Transverse colon (tissue), 4 donors: ENCODE measurements at regions not wholly inside any gene's neighbourhood (a gene's known extent, or its start where the extent isn't known, plus 50 kb on each side); places are given as distances from the start of the nearest gene placed in this dataset.

Experiments used
- DNase-seq: peaks from one replicate; pipeline ENCODE4 v3.0.0-alpha.2; 2019
- H3K27ac ChIP-seq, 4 donors: fragments of 200-600 bp; sonication (generic); 2 replicates each; pipeline ENCODE4 v1.5.1; 2016 to 2018; ENCODE audit warnings: inconsistent platforms in 4 of 4
- H3K27me3 ChIP-seq: fragments of 200-600 bp; sonication (generic); 2 replicates; pipeline ENCODE4 v1.5.1; 2017; ENCODE audit warnings: inconsistent platforms
- H3K36me3 ChIP-seq, 4 donors: fragments of 200-600 bp; sonication (generic); 2 replicates each; pipeline ENCODE4 v1.5.1; 2017 to 2019; ENCODE audit warnings: inconsistent platforms in 4 of 4
- H3K4me1 ChIP-seq, 4 donors: fragments of 200-600 bp; sonication (generic); 2 replicates each; pipeline ENCODE4 v1.5.1; 2017 to 2020; ENCODE audit warnings: inconsistent platforms in 4 of 4
- H3K4me3 ChIP-seq, 4 donors: fragments of 200-600 bp; sonication (generic); 1 replicate in 1 of 4; 2 replicates in 3 of 4; pipeline versions ENCODE4 v1.5.1 to v1.6.1; 2017 to 2019; ENCODE audit warnings: inconsistent platforms in 4 of 4
- H3K9me3 ChIP-seq, 2 donors: fragments of 200-600 bp; sonication (generic); 2 replicates each; pipeline ENCODE4 v1.5.1; 2017 to 2019; ENCODE audit warnings: inconsistent platforms in 2 of 2
- EP300 ChIP-seq: sonication (generic); formaldehyde crosslinking; IDR thresholded peaks from one replicate; pipeline ENCODE4 v1.6.1; 2017; ENCODE audit warnings: antibody characterized with exemption, low read depth
- POLR2A ChIP-seq: fragments of 450-650 bp; IDR thresholded peaks from one replicate; pipeline ENCODE4 v1.6.1; 2016; ENCODE audit warnings: antibody characterized with exemption, mild to moderate bottlenecking, moderate library complexity
- POLR2AphosphoS5 ChIP-seq, 3 donors: sonication (generic); formaldehyde crosslinking; IDR thresholded peaks; one replicate each; pipeline ENCODE4 v1.6.1; 2016; ENCODE audit warnings: antibody characterized with exemption in 3 of 3
- WGBS, 2 donors: methylation state at CpG; one replicate each; pipeline ENCODE4 v1.1.5; 2018; ENCODE audit warnings: low coverage in 1 of 2; 5-methylcytosine and 5-hydroxymethylcytosine counted together
- in situ Hi-C, 4 donors: fragments of 200-750 bp; cut with MboI; loops; one replicate each; pipeline versions ENCODE4 v1.15.0 to v1.15.1; 2017; ENCODE audit warnings: low sequenced_read_pairs in 3 of 4, low pct_ligation_motif_present in 1 of 4, low pct_unique_long_range_greater_than_20kb in 1 of 4
- intact Hi-C: fragments of 100-400 bp; cut with DNase I; formaldehyde crosslinking; loops from one replicate; pipeline ENCODE4 v1.15.1; 2023; ENCODE audit warnings: low total_unique reads
- TF ChIP-seq, protein P1 (sequence below), 5 experiments: fragments of 200-600 bp in 3 of 5; fragments of 450-650 bp in 2 of 5; sonication (generic) in 3 of 5; IDR thresholded peaks; 1 replicate in 2 of 5; 2 replicates in 3 of 5; pipeline ENCODE4 v1.5.1; 2016 to 2017; ENCODE audit warnings: antibody characterized with exemption in 5 of 5, inconsistent platforms in 3 of 5, mild to moderate bottlenecking in 2 of 5, moderate library complexity in 1 of 5

DNA sequence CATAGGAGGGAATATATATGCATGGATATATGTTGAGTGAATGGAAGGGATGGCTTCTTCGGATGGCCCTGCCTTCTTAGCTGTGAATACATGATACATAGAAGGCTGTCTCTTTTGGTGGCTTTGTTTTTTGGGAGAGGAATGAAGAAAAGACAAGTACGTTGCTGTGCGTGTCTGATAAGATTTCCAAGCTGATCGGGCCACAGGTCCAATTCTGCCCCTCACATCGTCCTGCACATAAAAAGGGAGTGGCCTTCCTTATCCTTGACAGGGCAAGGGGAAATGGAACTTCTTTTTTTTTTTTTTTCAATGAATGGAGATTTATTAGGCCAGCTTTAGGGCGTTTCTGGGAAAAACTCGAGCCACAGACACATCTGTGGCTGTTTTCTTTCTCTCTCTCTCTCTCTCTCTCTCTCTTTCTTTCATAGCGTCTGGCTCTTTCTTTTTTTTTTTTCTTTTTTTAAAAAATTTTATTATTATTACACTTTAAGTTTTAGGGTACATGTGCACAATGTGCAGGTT lies 103.8 kb upstream of the SPATA13 start:
- in situ Hi-C loops (loop anchor here in 3 of 4 donors (5.0 to 10.0 kb wide), 3 partner anchors 158 to 168 kb away; no protein-coding TSS in a partner anchor), intact Hi-C loops (no loop called here)
- no peaks in the 10 kb centered on the region for H3K27me3 ChIP-seq
- no peaks in the 10 kb centered on the region for H3K36me3 ChIP-seq
- WGBS, 2 donors, result 50 to 63% methylated on average over 2 to 8 of the region's 8 CpGs
- TF ChIP-seq POLR2AphosphoS5 (IDR thresholded peaks at IDR 0.05), result no peak
- no peak for TF ChIP-seq POLR2A
- TF ChIP-seq EP300, result no peak
- TF ChIP-seq, protein P1, sequence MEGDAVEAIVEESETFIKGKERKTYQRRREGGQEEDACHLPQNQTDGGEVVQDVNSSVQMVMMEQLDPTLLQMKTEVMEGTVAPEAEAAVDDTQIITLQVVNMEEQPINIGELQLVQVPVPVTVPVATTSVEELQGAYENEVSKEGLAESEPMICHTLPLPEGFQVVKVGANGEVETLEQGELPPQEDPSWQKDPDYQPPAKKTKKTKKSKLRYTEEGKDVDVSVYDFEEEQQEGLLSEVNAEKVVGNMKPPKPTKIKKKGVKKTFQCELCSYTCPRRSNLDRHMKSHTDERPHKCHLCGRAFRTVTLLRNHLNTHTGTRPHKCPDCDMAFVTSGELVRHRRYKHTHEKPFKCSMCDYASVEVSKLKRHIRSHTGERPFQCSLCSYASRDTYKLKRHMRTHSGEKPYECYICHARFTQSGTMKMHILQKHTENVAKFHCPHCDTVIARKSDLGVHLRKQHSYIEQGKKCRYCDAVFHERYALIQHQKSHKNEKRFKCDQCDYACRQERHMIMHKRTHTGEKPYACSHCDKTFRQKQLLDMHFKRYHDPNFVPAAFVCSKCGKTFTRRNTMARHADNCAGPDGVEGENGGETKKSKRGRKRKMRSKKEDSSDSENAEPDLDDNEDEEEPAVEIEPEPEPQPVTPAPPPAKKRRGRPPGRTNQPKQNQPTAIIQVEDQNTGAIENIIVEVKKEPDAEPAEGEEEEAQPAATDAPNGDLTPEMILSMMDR (IDR thresholded peaks at IDR 0.05), result no peak
- no peak for DNase-seq
- H3K4me1 ChIP-seq, result peaks cover 5 to 10% (median 7%) of the 10 kb centered on the region in 4 donors
- H3K9me3 ChIP-seq, result no peaks in the 10 kb centered on the region
- no peak overlapping the region for H3K27ac ChIP-seq
- no peak overlapping the region for H3K4me3 ChIP-seq

DNA sequence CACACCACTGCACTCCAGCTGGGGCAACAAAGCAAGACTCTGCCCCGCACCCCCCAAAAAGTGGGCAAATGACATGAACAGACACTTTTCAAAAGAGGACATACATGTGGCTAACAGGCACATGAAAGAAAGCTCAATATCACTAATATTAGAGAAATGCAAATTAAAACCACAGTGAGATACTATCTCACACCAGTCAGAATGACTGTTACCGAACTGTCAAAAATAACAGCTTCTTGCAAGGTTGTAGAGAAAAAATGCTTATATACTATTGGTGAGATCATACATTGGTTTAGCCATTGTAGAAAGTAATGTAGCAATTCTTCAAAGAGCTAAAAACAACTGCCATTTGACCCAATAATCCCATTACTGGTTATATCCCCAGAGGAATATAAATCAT lies 99.5 kb upstream of the SPATA13 start:
- intact Hi-C loops (loop anchor here (5.0 kb wide), 1 partner anchor 166 kb away; no protein-coding TSS in a partner anchor), in situ Hi-C loops (no loop called here)
- no peaks in the 10 kb centered on the region for H3K36me3 ChIP-seq
- H3K27ac ChIP-seq, result no peak overlapping the region
- no peaks in the 10 kb centered on the region for H3K4me1 ChIP-seq
- DNase-seq, result no peak
- no peaks in the 10 kb centered on the region for H3K9me3 ChIP-seq
- 52 to 71% methylated on average over 1 to 2 of the region's 2 CpGs for WGBS, 2 donors
- no peak overlapping the region for H3K4me3 ChIP-seq
- TF ChIP-seq POLR2AphosphoS5 (IDR thresholded peaks at IDR 0.05) (no peak), EP300 (no peak), POLR2A (no peak)
- TF ChIP-seq, protein P1 (IDR thresholded peaks at IDR 0.05), result no peak
- no peaks in the 10 kb centered on the region for H3K27me3 ChIP-seq

DNA sequence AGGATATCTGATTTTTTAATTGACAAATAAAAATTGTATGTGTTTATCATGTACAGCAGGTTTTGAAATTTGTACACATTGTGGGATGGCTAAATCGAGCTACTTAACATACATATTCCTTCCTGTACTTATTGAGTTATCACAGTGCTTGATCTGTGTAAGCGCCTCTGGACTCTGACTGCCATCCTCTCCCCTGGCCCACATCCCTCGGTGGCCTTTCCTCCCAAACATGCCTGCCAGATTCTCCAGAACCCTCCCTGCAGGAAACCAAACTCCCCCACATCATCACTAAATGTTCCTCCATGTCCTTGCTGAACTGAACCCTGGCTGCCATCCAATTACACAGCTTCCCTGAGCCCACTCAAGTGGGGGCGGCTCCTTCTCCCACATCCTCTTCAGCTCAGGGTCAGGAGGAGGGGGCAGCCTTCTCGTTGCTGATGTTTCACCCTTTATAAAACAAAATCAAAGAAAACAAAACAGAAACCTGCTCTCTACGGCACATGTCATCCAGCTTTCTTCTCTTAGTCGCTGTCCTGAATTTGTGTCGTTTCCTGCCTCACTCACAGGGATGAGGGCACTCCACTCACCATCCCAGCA lies 97.1 kb upstream of the SPATA13 start:
- TF ChIP-seq POLR2A (no peak), POLR2AphosphoS5 (IDR thresholded peaks at IDR 0.05) (no peak), EP300 (no peak)
- TF ChIP-seq, protein P1 (IDR thresholded peaks at IDR 0.05), result no peak
- Histone ChIP-seq H3K4me1 (no peaks in the 10 kb centered on the region), H3K27ac (no peak overlapping the region), H3K27me3 (no peaks in the 10 kb centered on the region), H3K9me3 (no peaks in the 10 kb centered on the region), H3K4me3 (no peak overlapping the region), H3K36me3 (no peaks in the 10 kb centered on the region)
- 31 to 60% methylated on average over 4 to 8 of the region's 8 CpGs for WGBS, 2 donors
- intact Hi-C loops, result loop anchor here (5.0 kb wide), 1 partner anchor 164 kb away; no protein-coding TSS in a partner anchor
- no peak for DNase-seq
- in situ Hi-C loops, result no loop called here

DNA sequence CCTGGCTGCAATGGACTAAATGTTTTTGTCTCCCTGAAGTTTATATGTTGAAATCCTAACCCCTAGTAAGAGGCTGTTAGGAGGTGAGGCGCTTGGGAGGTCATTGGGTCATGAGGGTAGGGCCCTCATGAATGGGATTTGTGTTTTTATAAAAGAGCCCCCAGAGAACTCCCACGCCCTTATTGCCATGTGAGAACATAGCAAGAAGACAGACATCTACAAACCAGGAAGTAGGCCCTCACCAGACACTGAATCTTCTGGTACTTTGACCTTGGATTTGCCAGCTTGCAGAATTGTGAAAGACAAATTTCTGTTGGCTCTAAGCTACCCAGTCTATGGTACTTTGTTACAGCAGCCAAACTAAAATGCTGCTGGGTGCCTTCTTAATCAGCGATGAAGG lies 96.1 kb upstream of the SPATA13 start:
- Histone ChIP-seq H3K36me3 (no peaks in the 10 kb centered on the region), H3K4me3 (no peak overlapping the region), H3K27ac (no peak overlapping the region), H3K4me1 (no peaks in the 10 kb centered on the region), H3K27me3 (no peaks in the 10 kb centered on the region), H3K9me3 (no peaks in the 10 kb centered on the region)
- in situ Hi-C loops, result no loop called here
- intact Hi-C loops, result loop anchor here (5.0 kb wide), 1 partner anchor 163 kb away; no protein-coding TSS in a partner anchor
- DNase-seq, result no peak
- 80 to 90% methylated on average over 2 to 3 of the region's 3 CpGs for WGBS, 2 donors
- TF ChIP-seq EP300, result no peak
- TF ChIP-seq POLR2AphosphoS5 (IDR thresholded peaks at IDR 0.05), result no peak
- no peak for TF ChIP-seq POLR2A
- TF ChIP-seq, protein P1 (IDR thresholded peaks at IDR 0.05), result no peak
